Activated CD4-positive, alpha-beta T cell treated with anti-CD3 and anti-CD28 coated beads, Interleukin-2, amount 50 U/mL, for 48 hours (primary cell): ENCODE measurements at regions not wholly inside any gene's neighbourhood (a gene's known extent, or its start where the extent isn't known, plus 50 kb on each side); places are given as distances from the start of the nearest gene placed in this dataset.

ENCODE experiments used
- DNase-seq, 2 experiments: peaks; one replicate each; pipeline ENCODE4 v3.0.0-alpha.2; 2020

DNA sequence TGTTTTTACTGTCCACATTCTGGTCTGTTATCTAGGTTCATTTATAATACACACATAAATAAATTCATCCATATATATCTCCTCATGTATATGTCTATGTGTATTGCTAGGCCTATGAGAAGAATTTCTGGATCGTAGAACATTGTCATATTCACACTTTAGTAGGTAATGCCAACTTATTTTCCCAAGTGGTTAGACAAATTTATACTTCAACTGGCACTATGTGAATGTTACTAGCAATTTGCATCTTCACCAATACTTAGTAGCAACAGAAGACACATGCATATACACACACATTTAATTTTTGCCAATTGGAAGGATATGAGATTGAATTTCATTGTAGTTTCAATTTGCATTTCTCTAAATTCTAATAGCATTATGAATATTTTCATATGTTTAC lies 365.1 kb downstream of the FSCB start:
- no peak for DNase-seq

DNA sequence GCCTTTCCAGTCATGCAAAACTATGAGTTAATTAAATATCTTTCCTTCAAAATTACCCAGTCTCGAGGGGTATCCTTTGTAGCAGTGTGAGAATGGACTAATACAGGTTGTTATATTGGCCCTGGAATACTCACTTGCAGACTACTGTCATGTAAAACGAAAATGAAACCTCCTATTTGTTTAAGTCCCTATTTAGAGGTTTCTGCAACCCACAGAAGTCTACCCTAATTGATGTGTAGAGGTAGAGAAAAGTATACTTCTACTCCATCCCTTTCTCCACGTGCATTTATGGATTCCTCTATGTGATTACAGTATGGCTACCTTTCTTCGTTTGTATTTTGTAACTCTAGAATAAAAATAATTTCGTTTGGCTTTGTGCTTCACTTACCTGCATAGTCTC lies 371.1 kb downstream of the FSCB start:
- DNase-seq = no peak

DNA sequence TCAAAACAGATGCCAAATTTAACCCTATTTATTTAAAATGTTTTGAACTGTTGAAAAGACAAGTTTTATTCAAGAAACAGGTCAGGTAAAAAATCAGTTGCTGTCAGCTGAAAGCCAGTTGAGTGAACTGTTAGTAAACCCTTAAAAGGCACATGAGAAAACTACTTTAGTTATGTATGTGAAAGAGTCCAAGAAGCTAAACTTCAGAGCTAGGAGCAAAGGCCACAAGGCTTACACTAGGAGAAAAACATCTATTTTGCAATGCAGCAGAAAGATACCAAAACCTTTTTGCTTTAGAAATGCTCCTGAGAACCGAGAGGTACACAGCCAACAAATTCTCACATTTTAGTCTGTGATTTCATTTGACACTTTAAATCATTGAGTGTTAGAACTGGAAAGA lies 375.2 kb downstream of the FSCB start:
- no peak for DNase-seq

DNA sequence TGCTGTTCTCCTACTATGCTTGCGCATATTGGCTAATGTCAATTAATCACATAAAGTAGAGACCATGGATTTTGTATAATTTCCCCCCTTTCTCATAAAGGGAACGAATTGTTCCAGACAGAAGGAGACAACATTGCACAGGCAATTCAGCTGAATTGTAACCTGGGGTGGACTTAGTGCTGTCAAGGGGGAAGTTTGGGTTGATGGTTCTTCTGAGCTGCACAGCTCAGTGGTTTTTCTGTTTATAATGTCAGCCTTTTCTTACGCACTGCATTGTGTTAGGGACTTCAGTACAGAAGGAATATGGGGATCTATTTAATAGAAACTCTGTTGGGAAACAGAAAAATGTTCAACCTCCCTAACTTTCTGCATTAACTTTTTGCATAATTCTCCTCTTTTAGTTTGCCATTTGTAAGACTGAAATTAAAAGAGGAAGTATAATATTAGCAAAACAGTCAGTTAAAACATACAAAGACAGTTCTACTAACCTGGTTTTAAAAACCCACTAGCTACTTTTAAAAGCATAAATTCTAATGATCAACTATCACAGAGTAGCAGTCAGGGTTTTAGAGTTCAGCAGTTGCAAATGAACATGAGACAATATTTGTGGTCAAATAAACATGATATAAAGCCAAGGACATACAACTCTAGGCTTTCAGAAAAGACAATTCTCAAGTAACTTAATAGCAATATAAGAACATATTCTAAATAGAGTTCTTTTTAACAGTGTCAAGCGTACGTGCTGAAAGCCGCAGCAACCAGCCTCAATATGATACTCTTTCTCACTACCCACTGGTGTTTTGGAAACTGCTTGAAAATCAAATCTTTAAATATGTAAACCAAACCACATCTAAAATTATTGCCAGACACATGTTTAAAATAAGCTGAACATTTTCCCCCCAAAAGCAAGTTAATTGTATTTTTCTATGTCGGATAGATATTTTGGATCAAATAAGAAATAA lies 393.0 kb downstream of the FSCB start:
- no peak for DNase-seq

DNA sequence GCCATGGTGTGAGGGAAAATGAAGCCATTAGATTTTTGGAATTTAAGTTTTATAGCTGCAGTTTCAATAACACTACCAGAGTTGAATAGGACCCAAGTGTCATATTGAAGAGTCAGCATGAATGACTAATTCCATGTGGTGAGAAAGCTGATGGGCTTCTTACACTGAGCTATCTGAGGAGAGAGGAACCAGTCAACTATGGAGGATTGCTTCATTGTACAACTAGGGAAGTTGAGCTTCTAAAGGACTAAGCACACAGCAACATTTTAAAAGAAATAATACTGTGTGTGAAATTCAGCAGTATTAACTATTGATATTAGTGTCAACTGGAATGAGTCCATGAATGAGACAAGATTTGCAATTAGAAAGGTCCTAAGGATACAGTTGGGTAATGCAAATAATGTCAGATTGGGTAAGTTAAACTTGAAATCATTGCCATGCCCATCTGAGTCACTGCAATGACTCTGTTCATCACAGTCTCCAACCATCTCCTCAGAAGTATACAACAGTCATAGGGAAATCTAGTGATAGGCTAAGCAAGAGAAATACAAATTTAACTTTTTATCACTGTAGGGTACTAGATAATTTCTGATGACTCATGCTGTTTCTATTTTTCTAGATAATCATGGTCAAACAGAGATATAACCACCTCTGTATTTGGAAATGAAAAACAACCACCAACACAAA lies 394.2 kb downstream of the FSCB start:
- no peak for DNase-seq

DNA sequence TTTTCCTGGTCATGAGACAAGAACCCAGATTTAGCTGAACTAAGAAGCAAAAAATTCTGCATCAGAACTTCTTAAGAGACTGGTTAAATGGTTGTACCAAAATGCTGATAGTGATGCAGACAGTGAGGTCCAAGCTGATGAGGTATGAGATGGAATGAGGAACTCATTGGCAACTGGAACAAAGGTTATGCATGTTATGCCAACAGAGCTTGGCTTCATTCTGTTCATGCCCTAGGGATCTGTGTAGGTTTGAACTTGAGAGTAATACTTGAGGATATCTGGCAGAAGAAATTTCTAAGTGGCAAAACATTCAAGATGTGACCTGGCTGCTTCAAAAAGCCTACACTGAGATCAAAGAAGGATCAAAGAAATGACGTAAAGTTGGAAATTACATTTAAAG lies 398.0 kb downstream of the FSCB start:
- no peak for DNase-seq

DNA sequence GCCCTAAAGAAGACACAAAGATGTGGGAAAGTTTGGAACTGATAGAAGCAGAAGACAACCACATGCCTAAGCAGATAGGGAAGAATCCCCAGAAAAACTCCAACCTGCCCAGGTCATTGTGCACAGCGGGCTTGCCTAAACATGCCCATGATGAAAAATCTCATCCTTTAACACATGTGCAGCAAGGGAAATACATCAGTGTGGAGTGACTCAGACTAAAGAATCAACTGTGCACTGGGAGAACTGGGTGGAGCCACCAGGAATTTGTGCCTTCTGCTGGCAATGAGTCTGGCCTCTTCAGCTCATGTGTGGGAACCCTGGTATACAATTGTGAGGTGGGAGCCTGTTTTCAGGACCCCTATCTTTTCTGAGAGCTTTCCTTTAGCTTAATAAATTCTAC lies 398.5 kb downstream of the FSCB start:
- DNase-seq = no peak

DNA sequence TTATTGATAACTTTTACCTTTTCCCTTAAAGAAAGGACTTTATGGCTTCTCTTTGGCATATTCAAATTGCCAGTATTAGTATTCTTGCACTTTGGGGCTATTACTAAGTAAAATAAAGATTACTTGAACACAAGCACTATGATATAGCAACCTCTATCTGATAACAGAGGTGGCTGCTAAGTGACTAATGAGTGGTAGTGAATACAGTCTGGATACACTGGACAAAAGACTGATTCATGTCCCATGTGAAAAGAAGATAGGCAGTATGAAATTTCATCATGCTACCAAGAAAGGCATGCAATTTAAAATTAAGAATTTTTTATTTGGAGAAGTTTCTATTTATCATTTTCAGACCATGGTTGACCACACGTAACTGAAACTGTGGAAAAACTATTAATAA lies 399.9 kb downstream of the FSCB start:
- no peak for DNase-seq

DNA sequence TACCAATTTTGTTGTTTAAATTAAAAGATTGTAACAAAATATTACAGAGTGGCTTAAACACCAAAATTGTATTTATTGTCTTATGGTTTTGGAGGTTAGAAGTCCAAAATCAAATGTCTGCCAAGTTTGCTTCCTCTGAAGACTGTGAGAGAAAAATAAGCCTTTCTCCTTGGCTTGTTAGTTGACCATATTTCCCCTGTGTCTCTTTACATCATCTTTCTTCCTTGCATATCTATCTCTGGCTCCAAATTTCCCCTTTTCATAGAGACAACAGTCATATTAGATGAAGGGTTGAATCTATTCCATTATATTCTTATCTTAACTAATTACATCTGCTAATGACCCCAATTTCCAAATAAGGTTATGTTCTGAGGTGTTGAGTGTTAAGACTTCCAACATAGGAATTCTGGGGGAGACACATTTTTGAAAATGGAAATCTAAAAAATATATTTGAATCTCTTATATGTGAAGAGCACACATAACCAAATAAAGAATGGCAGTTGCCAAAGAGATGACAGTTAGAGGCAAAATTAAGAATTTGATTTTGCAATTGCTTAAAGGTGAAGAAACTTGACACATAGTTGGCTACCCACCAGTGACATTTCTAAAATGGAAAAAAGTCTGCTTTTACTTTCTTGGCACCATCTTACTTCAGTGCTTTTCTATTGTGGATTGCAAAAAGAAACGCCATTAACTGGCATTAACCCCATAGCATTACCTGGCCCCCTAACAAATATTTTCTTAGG lies 407.2 kb downstream of the FSCB start:
- no peak for DNase-seq

DNA sequence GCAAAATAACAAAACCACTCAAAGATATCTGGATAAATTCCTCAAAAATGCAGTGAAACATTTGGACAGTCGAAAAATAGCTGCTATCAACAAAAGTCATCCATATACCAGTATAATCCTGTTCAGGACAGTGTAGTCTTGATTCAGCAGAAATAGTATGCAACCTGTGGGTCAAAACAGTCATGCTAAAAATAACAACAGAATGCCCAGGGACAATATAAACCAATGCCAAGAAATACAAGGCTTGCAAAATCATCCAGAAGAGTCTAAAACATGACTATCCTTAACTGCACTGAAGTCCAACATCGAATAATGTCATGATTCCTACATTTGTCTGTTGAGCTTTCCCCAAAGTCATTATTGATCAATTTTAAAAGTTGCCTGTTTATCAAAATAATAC lies 425.9 kb downstream of the FSCB start:
- DNase-seq = no peak

DNA sequence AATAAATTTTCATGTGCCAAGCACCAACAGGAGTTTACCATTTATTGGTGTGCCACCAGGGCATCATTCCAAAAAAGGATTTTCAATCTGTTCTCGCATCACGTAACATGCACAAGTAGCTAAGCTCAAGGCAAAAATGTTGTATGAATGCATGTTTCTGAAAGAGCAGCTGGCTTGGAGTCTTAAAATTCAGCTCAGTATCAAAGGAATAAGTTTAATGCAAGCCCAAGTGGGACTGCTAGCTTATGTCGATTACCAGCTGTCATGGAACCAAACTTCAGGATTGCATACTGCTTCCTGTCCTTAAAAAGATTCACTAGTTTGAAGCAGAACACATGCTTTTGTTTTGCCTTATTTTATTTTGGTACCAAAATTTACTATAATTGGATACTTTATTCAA lies 437.0 kb downstream of the FSCB start:
- DNase-seq = no peak

DNA sequence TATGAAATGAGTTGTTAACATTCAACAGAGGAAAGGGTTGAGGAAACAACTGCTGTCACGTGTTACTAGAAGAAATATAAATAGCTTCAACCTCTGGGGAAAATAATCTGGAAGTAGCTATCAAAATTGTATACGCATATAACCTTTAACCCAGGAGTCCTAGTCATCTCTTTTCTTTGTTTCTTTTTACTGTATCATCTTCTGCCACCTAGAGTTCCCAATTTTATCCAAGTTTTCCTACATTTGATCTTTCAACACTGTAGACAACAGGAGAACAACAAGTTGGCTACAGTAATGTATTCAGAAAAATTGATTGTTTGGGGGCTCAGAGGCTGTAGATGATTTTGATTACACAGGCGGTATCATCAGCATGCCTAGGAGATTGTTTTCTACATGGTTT lies 453.7 kb downstream of the FSCB start:
- DNase-seq = no peak

DNA sequence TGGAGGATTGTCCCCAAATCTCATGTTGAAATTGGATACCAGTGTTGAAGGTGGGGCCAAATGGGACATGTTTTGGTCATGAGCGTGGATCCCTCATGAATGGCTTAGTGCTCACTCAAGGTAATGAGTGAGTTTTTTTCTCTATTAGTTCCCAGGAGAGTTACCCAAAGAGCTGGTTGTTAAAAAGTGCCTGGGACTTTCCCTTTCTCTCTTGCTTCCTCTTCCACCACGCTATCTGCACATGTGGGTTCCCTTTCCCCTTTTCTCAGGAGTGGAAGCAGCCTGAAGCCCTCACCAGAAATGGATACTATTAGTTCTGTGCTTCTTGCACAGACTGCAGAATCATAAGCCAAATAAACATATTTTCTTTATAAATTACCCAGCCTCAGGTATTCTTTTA lies 465.4 kb downstream of the FSCB start:
- no peak for DNase-seq

DNA sequence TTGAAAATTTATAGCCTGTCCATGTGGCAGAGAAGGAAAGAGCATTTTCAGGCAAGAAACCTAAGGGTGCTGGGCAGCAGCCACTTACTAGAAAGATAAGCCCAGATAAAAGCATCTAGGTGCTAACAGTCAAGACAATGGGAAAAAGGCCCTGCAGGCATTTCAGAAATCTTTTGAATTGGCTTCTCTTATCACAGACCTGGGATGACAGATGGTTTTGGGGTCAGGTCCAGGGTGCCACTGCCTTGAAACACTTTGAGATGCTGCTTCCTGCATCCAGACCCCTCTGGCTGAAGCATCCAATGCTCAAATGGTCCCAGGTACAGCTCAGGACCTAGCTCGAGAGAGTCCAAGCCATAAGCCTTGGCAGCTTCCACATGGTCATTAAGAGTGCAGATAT lies 466.5 kb downstream of the FSCB start:
- DNase-seq = no peak

DNA sequence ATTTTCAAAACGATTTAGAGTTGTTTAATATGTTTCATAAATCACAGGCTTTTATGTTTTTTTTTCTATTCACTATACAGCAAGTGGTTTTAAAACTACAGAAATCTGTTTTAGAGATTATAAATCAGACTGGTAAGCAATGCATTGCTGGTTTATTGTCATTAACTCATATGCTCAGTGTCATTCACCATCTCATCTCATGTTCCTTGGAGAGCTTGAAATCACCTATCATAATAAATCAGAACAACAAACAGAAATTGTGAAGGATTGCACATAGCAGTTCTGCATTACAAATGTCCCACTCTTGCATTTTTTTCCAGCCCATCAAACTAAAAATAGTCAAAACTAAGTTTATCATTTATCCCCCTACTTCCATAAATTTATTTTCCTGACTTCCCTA lies 470.8 kb downstream of the FSCB start:
- DNase-seq = no peak

DNA sequence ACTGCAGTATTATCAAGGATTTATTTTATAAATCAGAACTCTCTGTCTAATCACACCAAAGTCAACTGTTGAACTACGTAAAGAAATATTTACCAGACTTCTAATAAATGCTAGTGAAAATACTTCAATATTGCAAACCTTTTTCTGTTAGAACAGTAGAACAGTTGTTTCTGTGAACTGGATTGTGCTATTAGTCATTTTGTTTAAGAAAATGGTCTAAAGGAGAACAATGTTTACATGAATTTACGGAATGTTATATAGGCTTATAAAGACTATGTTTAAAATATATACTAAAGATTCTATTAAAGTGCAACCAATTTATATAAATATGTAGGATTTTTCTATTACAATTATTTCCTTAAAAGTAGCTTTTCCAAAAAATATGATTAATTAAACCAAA lies 471.4 kb downstream of the FSCB start:
- DNase-seq = no peak

DNA sequence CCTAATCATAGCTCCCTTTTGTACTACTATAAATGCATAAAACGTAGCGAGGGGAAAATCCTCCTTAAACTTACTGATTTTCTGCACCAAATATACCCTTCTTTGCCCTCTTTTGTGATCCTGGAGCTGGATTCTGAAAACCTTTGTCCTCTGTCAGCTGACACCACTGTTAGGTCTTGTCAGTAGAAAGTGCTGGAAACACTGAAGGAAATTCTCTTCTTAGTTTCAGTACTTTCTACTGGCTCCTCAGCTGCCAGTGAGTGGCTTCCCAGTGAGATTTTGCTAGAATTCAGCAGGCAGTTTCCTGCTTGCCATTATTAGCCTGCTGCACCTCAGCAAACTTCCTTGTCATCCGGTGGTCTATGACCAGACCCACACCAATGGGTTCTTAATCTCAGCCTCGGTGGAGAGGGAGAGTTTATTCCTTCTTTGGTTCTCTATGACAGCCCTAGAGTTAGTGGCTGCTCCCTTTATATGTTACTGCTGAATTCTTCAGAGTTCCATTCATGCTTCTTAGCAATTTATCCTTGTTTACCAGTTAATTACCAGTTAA lies 476.2 kb downstream of the FSCB start:
- DNase-seq = no peak

DNA sequence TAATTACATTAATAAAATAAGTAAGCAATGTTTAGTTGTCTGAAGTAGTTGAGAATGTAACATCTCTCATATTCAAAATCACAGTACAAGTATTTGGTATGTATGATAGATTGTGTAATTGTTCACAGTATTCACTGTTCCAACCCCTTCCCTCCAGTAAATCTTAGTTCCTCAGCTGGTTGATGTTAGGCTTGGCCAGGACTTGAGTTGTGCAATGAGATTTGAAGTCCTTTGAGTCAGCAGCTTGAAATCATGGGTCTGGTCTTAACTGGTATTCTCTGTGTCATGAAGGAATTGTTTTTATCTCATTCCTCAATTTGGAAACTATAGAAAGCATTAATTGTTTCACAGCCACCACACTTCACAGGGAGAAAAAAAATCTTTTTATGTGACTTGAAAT lies 477.1 kb downstream of the FSCB start:
- no peak for DNase-seq

DNA sequence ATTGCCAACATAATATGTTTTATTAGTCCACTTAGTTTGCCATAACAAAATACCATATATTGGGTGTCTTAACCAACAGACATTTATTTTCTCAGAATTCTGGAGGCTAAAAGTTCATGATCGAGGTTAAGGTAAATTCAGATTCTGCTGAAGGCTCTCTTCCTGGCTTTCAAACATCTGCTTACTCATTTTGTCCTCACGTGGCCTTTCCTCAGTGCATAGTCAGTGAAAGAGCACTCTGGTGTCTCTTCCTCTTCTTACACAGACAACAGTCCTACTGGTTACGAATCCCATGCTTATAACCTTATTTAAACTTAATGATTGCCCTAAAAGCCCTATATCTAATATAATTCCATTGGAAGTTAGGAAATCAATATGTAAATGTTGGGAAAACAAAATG lies 479.7 kb downstream of the FSCB start:
- DNase-seq = no peak

DNA sequence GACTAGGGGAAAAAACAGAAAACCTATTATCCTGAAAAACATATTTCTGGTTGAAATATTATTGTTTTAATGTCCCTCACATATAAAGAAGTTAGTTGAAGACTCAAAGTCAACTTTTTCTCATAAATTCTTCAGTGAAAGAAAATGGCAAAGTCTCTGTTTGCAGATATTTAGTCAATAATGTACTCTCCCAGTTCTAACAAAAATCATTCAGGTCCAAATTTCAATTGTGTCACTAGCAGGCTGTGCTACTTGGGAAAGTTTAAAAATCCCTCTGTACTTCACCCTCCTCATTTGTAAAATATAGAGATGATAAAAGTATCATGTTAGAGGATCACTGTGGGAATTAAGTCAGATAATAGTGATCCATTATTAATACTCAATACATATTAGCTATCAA lies 496.5 kb downstream of the FSCB start:
- no peak for DNase-seq

DNA sequence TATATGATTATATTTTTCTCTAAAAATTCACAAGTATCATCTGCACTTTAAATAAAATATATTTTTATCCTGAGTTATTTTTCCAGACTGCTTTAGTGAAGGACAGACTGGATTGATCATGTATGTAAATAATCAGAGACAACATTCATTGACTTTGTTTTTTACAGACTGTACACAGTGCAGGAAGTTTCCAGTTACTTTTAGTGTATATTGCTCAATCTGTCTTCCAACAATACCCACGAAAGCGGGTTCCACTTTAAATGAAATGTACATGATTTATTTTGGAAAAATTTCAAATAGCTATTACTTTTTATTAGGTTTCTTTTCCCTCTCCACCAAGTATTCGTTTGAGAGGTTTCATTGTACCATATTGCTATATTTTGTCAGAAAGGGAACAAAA lies 497.0 kb downstream of the FSCB start:
- no peak for DNase-seq

DNA sequence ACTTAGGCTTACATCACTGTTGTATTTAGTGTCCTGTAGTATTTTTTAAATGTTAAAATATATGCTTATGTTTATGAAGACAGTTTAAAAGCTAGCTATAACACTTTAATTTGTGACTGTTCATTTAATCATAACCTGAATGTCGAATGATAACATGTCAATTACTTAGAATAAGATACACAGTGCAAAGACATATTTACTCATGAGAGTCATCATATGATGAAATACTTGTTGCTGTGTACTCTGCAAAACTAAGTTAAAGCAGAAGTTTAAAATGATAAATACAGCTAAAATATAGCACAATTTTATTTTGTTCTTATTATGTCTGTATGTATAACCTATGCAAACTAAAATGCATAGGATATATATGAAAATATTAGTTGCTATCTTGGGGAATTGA lies 497.4 kb downstream of the FSCB start:
- no peak for DNase-seq

DNA sequence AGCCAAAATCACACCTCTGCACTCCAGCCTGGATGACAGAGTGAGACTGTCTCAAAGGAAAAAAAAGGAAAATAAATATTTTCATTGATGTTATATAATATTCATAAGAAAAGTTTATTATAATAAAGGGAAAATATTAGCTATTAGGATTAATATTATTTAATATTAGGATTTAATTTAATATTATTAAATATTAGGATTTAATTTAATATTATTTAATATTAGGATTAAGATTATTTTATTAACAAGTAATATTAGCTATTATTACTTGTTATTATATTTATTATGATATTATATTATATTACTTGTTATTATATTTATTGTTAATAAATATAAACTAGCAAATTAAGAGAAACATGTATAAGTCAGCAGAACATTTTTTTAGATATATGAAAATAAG lies 518.1 kb downstream of the FSCB start:
- no peak for DNase-seq

DNA sequence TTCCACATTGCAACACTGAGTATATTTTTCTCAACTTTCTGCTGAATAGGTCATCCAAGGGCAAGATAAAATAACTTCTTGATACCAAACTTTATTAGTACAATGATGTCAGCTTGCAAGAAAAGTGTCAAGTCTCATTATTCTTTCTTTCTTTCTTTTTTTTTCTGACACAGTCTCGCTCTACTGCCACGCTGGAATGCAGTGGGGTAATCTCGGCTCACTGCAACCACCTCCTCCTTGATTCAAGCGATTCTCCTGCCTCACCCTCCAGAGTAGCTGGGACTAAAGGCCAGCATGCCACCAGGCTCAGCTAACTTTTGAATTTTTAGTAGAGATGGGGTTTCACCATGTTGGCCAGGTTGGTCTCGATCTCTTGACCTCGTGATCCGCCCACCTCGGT lies 523.4 kb downstream of the FSCB start:
- DNase-seq = no peak
